CD14-positive monocyte (primary cell): ENCODE measurements at regions not wholly inside any gene's neighbourhood (a gene's known extent, or its start where the extent isn't known, plus 50 kb on each side); places are given as distances from the start of the nearest gene placed in this dataset.

Source experiments
- DNase-seq, 3 donors: peaks; one replicate each; pipeline ENCODE4 v3.0.0-alpha.2; 2011 to 2022
- H2AFZ ChIP-seq: 2 replicates; pipeline ENCODE4 v1.6.0; 2012; ENCODE audit warnings: mild to moderate bottlenecking, low read depth, low read length, inconsistent platforms; ENCODE audit not compliant: insufficient read depth, poor library complexity, severe bottlenecking
- H3K27ac ChIP-seq, 2 donors: 1 replicate in 1 of 2; 2 replicates in 1 of 2; pipeline ENCODE4 v1.5.1; 2012 to 2013; ENCODE audit warnings: low read length in 2 of 2, control low read depth in 1 of 2, inconsistent platforms in 1 of 2, low read depth in 1 of 2, mild to moderate bottlenecking in 1 of 2
- H3K27me3 ChIP-seq, 2 donors: one replicate each; pipeline versions ENCODE4 v1.6.0 to v1.6.1; 2011 to 2013; ENCODE audit warnings: low read length in 2 of 2; ENCODE audit not compliant: control insufficient read depth in 2 of 2, insufficient read depth in 2 of 2
- H3K36me3 ChIP-seq, 2 donors: replicated peaks in 1 of 2; 1 replicate in 1 of 2; 2 replicates in 1 of 2; pipeline versions ENCODE4 v1.5.1 to v1.6.1; 2012 to 2013; ENCODE audit warnings: low read length in 2 of 2, control low read depth in 1 of 2, inconsistent platforms in 1 of 2, mild to moderate bottlenecking in 1 of 2; ENCODE audit not compliant: insufficient read depth in 2 of 2, control insufficient read depth in 1 of 2
- H3K4me1 ChIP-seq, 2 donors: 1 replicate in 1 of 2; 2 replicates in 1 of 2; pipeline versions ENCODE4 v1.5.1 to v1.6.1; 2012 to 2013; ENCODE audit warnings: low read length in 2 of 2, control low read depth in 1 of 2, inconsistent platforms in 1 of 2, mild to moderate bottlenecking in 1 of 2, moderate library complexity in 1 of 2; ENCODE audit not compliant: insufficient read depth in 2 of 2, control insufficient read depth in 1 of 2
- H3K4me2 ChIP-seq: replicated peaks from 2 replicates; pipeline ENCODE3; 2012; ENCODE audit warnings: low read length, moderate library complexity, mild to moderate bottlenecking; ENCODE audit not compliant: poor library complexity, severe bottlenecking; ENCODE audit errors: extremely low read depth
- H3K4me3 ChIP-seq, 3 experiments: fragments of 200-600 bp in 1 of 3; sonication (generic) in 1 of 3; replicated peaks in 1 of 3; 1 replicate in 2 of 3; 2 replicates in 1 of 3; pipeline ENCODE4 v1.5.1; 2011 to 2013; ENCODE audit warnings: low read length in 3 of 3, mild to moderate bottlenecking in 3 of 3, control low read depth in 2 of 3, low read depth in 2 of 3, inconsistent platforms in 1 of 3, moderate library complexity in 1 of 3
- H3K79me2 ChIP-seq: 2 replicates; pipeline ENCODE4 v1.6.0; 2012; ENCODE audit warnings: mild to moderate bottlenecking, control low read depth, inconsistent platforms, low read length, moderate library complexity; ENCODE audit not compliant: insufficient read depth
- H3K9ac ChIP-seq: 2 replicates; pipeline ENCODE4 v1.6.0; 2017; ENCODE audit warnings: low read length, mild to moderate bottlenecking; ENCODE audit not compliant: insufficient read depth, poor library complexity, severe bottlenecking
- H3K9me3 ChIP-seq, 2 donors: replicated peaks in 1 of 2; 1 replicate in 1 of 2; 2 replicates in 1 of 2; pipeline versions ENCODE4 v1.5.1 to v1.6.1; 2012 to 2013; ENCODE audit warnings: low read length in 2 of 2, control low read depth in 1 of 2; ENCODE audit not compliant: control insufficient read depth in 1 of 2, insufficient read depth in 1 of 2
- H4K20me1 ChIP-seq: 2 replicates; pipeline ENCODE4 v1.6.0; 2012; ENCODE audit warnings: mild to moderate bottlenecking, low read length, control low read depth, moderate library complexity; ENCODE audit not compliant: insufficient read depth
- H3K27ac Mint-ChIP-seq, 7 donors: one replicate each; pipeline ENCODE4 v1.8.0; 2020; ENCODE audit warnings: mild to moderate bottlenecking in 7 of 7, mixed read lengths in 7 of 7, moderate library complexity in 6 of 7, inconsistent platforms in 2 of 7
- H3K27me3 Mint-ChIP-seq, 3 donors: one replicate each; pipeline ENCODE4 v1.8.0; 2021 to 2022; ENCODE audit warnings: low read depth in 3 of 3, mild to moderate bottlenecking in 3 of 3, mixed read lengths in 3 of 3, moderate library complexity in 3 of 3, inconsistent platforms in 1 of 3
- H3K36me3 Mint-ChIP-seq, 2 donors: one replicate each; pipeline ENCODE4 v1.8.0; 2020; ENCODE audit warnings: mixed read lengths in 2 of 2, inconsistent platforms in 1 of 2, mild to moderate bottlenecking in 1 of 2
- H3K4me1 Mint-ChIP-seq: one replicate; pipeline ENCODE4 v1.8.0; 2020; ENCODE audit warnings: mild to moderate bottlenecking, mixed read lengths
- H3K4me3 Mint-ChIP-seq, 2 donors: one replicate each; pipeline ENCODE4 v1.8.0; 2020; ENCODE audit warnings: mild to moderate bottlenecking in 2 of 2, mixed read lengths in 2 of 2, moderate library complexity in 1 of 2
- H3K9me3 Mint-ChIP-seq, 7 donors: one replicate each; pipeline ENCODE4 v1.8.0; 2020 to 2022; ENCODE audit warnings: mixed read lengths in 7 of 7, mild to moderate bottlenecking in 6 of 7, moderate library complexity in 6 of 7, inconsistent platforms in 2 of 7
- WGBS: methylation state at CpG from one replicate; pipeline ENCODE4 v1.1.5; 2013; ENCODE audit warnings: missing lambda C conversion rate; ENCODE audit not compliant: insufficient coverage; 5-methylcytosine and 5-hydroxymethylcytosine counted together
- intact Hi-C, 2 donors: fragments of 100-400 bp; cut with micrococcal nuclease; formaldehyde crosslinking; loops; one replicate each; pipeline versions ENCODE4 v1.15.0 to v1.15.1; 2023
- TF ChIP-seq, protein P1 (sequence below): fragments of 200-600 bp; IDR thresholded peaks from one replicate; pipeline ENCODE4 v1.8.0; 2022; ENCODE audit warnings: antibody characterized with exemption, mild to moderate bottlenecking

- DNase-seq, result no peak
- no peaks in the 10 kb centered on the region for H3K79me2 ChIP-seq
- no peak overlapping the region for H3K9ac ChIP-seq
- no peaks in the 10 kb centered on the region for H3K4me1 ChIP-seq
- no peaks in the 10 kb centered on the region for H4K20me1 ChIP-seq
- peaks cover 0 to 7% (median 2%) of the 10 kb centered on the region in 7 donors for H3K9me3 Mint-ChIP-seq
- H3K4me1 Mint-ChIP-seq, result no peaks in the 10 kb centered on the region
- H3K4me2 ChIP-seq, result no peak overlapping the region
- no peak overlapping the region for H3K4me3 ChIP-seq
- H2AFZ ChIP-seq, result no peak overlapping the region
- no peaks in the 10 kb centered on the region for H3K36me3 Mint-ChIP-seq
- TF ChIP-seq, protein P1, sequence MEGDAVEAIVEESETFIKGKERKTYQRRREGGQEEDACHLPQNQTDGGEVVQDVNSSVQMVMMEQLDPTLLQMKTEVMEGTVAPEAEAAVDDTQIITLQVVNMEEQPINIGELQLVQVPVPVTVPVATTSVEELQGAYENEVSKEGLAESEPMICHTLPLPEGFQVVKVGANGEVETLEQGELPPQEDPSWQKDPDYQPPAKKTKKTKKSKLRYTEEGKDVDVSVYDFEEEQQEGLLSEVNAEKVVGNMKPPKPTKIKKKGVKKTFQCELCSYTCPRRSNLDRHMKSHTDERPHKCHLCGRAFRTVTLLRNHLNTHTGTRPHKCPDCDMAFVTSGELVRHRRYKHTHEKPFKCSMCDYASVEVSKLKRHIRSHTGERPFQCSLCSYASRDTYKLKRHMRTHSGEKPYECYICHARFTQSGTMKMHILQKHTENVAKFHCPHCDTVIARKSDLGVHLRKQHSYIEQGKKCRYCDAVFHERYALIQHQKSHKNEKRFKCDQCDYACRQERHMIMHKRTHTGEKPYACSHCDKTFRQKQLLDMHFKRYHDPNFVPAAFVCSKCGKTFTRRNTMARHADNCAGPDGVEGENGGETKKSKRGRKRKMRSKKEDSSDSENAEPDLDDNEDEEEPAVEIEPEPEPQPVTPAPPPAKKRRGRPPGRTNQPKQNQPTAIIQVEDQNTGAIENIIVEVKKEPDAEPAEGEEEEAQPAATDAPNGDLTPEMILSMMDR, result no peak
- intact Hi-C loops, result no loop called here
- H3K4me3 Mint-ChIP-seq, result no peak overlapping the region
- no peaks in the 10 kb centered on the region for H3K36me3 ChIP-seq
- H3K9me3 ChIP-seq, result no peaks in the 10 kb centered on the region
- WGBS, result 100% methylated on average over 1 of the region's 1 CpG
- no peak overlapping the region for H3K27ac ChIP-seq
- no peaks in the 10 kb centered on the region for H3K27me3 ChIP-seq
- no peak overlapping the region for H3K27ac Mint-ChIP-seq
- H3K27me3 Mint-ChIP-seq, result peaks cover 13 to 25% (median 21%) of the 10 kb centered on the region in 3 donors
Measured at GRCh38 chr1:8147956-8148355, 121.8 kb upstream of the ERRFI1 start.

DNA sequence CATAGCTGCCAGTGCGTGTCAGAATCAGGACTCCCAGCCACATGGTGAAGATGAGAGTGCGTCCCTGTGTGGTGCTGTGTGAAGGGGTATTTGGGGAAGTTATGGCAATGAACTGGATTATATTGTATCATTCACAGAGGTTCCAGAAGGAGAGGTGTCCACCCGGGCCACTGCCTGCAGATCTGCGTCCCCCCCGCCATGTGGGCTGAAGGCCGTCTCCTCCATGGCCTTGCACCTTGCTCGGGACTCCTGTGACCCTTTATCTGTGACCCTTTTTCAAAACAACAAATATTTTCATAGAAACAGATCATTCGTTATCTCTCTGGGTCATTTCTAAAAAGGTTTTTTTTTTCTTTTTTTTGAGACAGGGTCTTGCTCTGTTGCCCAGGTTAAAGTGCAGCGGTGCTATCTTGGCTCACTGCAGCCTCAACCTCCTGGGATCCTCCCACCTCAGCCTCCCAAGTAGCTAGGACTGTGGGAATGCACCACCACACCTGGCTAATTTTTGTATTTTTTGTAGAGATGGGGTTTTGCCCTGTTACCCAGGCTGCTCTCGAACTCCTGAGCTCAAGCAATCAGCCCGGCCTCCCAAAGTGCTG, 120.2 kb upstream of the ERRFI1 start:
- Histone ChIP-seq H3K4me3 (no peak overlapping the region), H3K4me2 (no peak overlapping the region), H3K9ac (no peak overlapping the region), H3K27ac (no peak overlapping the region), H3K4me1 (no peaks in the 10 kb centered on the region), H3K9me3 (no peaks in the 10 kb centered on the region), H4K20me1 (no peaks in the 10 kb centered on the region), H2AFZ (no peak overlapping the region), H3K79me2 (no peaks in the 10 kb centered on the region), H3K36me3 (no peaks in the 10 kb centered on the region), H3K27me3 (no peaks in the 10 kb centered on the region)
- no peak overlapping the region for H3K27ac Mint-ChIP-seq
- WGBS, result 97% methylated on average over 9 of the region's 11 CpGs
- intact Hi-C loops, result no loop called here
- peaks cover 0 to 7% (median 2%) of the 10 kb centered on the region in 7 donors for H3K9me3 Mint-ChIP-seq
- no peak overlapping the region for H3K4me3 Mint-ChIP-seq
- DNase-seq, result no peak
- H3K36me3 Mint-ChIP-seq, result no peaks in the 10 kb centered on the region
- peaks cover 5% of the 10 kb centered on the region for H3K4me1 Mint-ChIP-seq
- TF ChIP-seq, protein P1, result no peak
- H3K27me3 Mint-ChIP-seq, result peaks cover 11 to 21% (median 19%) of the 10 kb centered on the region in 3 donors
